ENCODE measurements at regions not wholly inside any gene's neighbourhood (a gene's known extent, or its start where the extent isn't known, plus 50 kb on each side); places are given as distances from the start of the nearest gene placed in this dataset.
"Not testable (repeated sequence)": the region's sequence is repeated elsewhere in the genome, so short reads cannot be mapped to it uniquely, and the experiment has no call there.

- DNase-seq, result no peak
Measured at GRCh38 chr18:62629031-62629430, 86.3 kb upstream of the PHLPP1 start.

GRCh38 chr18:62631173-62631572 lies 84.2 kb upstream of the PHLPP1 start:
- no peak for DNase-seq

DNA sequence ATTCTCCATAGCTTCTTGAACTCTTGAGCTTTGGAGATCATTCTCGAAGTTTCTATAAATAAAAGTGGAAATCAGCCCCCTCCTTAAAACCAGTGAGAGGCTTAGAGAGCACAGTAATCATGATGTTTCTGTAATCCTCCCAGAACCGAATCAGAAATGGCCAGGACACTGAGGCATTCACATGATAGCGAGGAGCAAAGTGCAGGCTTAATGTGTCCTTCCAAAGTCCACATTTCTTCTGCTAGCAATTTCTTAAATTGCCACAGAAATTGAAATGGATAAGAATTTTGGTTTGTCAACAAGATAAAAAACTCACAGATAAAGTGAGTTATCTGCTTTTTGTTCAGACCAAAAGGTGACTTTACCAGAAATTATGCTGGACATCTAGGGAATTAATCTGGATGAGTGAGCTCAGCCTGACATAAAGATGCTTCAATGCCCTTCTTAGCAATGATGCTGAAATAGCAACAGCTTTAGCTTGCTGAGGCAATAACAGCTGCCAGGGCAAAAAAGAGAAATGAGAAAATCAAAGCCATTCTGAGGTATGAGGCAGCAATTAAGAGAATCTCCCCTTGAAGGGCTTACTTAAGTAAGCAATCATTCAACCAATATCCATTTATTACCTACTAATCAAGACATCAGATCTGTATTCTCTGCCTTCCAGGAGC lies 82.4 kb upstream of the PHLPP1 start:
- DNase-seq, result no peak

- DNase-seq, result no peak
Measured at GRCh38 chr18:62634458-62634857, 80.9 kb upstream of the PHLPP1 start.

- no peak for DNase-seq
Measured at GRCh38 chr18:62634979-62635630, 80.2 kb upstream of the PHLPP1 start.

DNA sequence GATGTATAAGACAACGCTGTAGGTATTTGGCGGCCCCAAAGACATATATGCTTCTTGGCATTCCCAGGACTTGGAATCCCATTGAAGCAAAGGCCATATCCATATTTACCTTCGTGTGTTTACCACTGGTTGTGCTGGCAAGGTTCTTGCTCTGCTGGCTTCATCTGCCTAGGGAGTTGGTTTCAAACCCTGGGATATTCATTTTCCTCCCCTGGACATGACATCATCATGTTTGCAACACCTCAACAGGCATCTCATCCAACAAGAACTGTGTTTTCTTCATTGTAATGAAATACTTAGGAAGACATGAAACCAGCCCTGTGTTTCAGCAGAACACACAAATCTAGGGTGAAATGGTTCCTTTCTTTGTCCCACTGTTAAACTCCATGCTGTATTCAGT lies 77.9 kb upstream of the PHLPP1 start:
- no peak for DNase-seq

DNA sequence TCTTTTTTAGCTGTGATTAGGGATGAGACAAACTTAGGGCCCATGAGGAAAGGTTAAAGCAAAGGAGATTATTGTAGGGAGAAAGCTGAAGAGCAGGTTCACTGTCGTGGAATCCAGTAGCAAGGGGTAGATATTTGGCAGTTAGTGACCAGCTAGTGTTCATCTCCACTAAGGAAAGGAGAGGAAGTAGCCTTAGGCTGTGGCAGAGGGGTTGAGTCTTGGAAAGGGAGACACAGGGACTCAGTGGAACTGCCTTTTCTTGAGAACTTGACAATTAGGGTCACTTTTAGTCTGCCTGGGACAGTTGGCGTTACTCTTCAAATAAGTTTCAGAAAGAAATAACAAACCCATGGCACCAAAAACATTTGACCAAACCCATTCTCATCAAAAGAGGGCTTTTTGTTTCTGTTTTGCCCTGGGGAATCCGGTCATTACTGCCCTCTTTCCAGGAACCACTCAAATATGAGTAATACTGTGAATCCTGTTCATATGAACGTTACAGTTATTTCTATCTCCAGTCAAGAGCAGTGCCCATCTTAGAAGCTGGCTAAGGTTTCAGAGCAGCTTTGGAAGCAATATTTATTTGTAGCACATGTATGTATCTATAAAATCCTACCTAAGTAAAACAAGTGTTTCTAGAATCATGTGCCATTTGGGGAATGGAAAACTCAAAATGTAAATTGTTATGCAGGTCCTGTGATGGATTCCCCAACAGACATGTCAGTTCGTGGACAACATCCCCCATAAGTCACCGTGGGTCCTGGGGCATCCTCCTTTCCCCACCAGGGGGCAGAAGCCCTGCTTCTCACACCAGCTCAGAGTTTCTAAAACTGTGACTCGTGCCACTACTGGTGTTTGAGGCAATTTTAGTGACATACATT lies 77.3 kb upstream of the PHLPP1 start:
- DNase-seq, result peak; percentile 71

DNA sequence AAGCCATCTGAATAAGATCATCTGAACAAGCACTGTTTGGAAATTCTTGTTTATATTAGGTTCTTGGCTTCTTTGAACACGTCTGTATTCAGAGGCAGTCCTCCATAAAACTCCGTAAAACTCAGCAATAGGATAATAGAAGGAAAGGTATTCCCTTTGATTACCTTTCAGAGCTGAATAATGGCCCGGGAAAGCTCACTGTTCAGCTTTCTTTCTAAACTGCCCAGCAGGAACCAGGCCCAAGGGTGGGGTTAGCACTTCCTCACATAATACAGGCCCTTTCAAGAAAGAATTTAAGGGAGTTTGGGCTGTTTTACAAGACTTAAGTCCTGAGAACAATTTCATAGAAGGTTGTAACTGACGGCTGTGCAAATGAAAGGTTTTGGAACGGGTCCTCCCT lies 72.2 kb upstream of the PHLPP1 start:
- DNase-seq, result no peak

GRCh38 chr18:62644773-62645172 lies 70.6 kb upstream of the PHLPP1 start:
- no peak for DNase-seq

DNA sequence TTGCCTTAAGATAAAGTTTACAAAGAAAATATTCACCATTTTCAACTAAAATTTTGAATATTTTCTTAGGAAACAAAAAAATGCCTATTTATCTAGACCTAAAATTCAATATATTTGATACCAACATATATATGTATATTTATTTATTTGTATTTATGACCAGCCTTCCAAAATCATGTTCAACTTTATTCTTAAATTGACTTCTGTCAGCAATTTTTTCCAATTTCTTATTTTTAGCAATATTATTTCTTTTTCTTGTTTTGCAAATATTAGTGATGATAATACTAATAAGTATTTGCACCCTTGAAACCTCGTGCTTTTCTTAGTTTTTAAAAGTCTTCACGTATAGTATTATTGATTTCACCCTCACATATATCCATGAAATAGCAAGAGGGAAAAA lies 68.2 kb upstream of the PHLPP1 start:
- DNase-seq, result no peak

DNA sequence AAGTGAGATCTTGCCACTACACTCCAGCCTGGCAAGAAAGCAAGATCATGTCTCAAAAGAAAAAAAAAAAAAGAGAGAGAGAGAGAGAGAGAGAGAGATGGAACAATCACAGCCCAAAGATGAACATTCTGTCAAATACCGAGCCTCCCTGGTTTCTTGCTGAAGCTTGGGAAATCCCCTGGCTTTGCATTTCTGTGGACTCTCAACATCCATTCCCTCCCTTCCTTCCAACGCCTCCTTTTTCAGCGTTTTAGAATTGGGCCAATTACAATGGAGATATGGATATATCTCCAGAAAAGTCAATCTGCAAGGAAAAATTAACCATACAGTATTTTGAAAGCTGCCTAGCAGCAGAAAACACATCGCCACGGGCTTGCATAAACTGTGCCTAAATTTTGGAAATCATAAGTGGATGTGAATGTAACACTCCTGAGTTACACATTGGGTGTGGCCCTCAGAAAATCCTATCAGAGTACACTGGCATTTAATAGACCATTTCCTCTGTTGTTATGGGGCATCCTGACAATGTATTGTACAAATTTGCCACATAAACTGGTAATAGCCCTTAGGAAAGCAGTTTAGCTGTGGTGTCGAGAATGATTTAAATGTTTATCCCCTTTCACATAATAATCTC lies 67.2 kb upstream of the PHLPP1 start:
- no peak for DNase-seq

DNA sequence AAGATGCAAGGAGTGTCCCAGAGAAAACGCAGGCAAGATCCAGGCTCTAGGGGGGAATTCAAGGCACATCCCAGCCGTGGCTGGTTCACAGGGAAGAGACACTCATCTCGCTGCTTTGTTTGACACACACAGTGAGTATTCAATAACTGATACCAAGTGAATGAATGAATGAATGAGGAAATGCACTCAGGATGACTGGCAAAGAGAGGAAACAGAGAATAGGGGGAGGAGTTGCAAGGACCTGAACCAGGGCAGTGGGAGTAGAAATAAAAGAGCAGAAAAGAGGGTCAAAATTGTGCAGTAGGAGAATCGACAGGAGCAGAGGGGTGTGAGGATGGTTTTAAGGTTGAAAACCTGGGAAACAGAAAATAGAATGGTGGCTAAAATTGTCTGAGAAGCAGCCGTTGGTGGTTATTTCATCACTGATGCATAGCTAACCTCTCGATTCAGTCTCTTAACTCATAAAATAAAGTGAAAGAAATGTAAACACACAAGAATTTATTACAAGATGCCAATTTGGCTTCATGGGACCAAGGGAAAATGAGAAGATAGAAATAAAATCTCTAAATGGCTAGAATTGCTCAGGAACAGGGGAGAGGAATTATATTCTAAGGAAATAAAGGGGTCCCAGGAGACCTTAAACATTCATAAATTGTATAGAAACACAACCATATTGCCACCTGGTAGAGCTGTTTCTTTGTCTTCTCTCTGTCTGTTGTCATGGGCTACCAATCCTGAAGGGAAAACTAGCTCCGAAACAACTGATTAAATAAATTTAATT lies 63.9 kb upstream of the PHLPP1 start:
- no peak for DNase-seq

- not testable (repeated sequence) for DNase-seq
Measured at GRCh38 chr18:62652057-62652629, 63.2 kb upstream of the PHLPP1 start.

DNA sequence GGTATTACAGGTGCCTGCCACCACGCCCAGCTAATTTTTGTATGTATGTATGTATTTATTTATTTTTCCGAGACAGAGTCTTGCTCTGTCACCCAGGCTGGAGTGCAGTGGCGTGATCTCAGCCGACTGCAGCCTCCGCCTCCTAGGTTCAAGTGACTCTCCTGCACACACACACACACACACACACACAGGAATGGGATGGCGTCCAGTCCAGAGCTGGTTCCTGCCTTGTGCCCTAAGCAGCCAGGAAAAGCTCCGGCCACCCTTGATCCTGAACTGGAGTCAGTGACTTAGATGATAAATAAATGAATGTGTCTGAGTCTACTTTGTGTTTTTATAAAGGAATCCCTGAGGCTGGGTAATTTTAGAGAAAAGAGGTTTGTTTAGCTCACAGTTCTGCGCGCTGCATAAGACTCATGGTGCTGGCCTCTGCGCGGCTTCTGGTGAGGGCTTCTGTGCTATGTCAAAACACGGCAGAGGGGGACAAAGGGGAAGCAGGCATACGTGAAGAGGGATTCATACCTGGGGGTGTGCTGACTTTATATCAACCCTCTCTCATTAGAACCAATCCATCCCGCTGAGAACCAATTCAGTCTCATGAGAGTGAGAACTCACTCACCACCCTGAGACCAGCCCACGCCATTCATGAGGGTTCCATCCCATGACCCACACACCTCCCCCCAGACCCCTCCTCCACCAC lies 59.7 kb upstream of the PHLPP1 start:
- DNase-seq, result no peak

DNA sequence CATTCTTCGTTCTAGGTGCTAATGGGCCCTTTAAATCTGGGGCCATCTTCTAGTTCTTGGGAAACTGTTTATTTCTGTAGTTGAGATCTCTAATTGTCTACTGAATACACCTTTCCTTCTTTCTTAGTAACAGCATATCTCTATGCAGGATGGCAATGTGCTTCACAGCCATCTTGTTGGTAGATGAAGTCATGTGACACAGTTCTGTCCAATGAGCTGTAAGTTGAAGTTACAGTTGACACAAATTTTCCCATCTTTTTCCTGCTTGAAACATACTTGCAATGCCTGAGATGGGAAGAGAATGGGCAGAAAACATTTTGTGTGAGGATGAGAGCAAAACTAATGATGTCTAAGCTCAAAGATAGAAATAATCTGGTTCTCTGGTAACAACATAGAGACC lies 57.3 kb upstream of the PHLPP1 start:
- DNase-seq, result no peak

DNA sequence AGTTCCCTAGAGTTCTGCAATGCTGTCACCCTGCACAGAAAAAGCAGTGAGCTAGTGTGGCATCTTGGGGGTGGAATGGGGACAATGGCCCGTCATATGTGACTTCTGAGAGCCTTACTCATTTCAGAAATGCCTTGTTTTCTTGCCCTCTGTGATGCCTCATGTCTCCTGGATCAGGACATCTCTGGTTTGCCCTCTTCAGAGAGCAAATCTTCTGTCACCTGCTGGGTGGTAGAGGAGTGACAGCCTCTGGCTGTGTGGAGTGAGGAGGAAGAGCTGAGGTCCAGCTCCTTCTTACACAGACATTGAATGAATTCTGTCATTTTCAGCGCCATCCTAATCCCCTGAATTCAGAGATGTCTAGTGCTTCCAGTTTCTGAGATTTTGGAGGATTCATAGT lies 55.6 kb upstream of the PHLPP1 start:
- DNase-seq, result peak in 1 of 2 experiments; percentile 3

DNA sequence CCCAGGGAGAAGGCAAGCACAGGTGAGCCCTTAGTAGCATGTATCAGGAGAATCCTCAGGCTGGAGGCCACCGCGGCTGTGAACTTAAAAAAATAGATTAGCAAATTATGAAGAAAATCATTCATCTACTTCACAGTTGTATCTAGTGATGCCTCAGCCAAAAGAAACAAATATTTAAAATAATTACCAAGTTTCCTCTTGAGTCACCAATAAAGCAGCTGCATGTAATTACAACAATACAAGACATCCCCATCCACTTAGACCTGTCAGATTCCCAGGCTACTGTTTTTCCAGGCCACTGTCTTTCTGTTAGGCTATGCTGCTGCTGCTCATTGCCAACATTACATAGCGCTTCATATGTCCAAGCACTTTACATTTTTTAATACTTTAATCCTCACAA lies 54.6 kb upstream of the PHLPP1 start:
- no peak for DNase-seq

DNA sequence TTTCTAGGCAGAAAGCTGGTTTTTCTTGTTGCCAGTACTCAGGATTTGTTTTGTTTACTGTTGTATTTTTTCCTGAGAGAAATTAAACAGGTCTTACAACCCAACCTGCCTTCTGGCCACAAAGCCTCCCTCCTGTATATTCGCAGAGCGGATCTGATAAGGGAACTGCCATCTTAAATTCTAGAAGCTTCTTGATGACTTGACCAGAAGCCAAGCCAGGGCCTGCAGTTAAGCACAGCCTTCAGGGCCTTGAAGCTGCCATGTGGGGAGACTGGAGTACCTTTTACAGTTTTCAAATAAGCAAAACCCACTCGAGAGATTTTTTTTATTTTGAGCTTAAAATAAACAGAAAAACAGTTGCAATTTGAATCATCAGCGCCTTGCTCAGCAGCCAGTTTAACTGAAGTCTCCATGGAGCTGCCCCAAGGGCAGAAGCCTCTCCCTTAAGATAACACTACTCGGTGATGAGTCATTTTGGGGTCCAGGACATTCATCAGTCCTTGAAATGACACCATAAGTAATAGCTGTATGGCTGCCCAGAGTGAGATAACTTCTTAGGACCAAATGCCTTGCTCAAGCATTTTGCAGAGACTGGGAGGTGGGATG lies 51.5 kb upstream of the PHLPP1 start:
- no peak for DNase-seq

GRCh38 chr18:62664414-62664813 lies 50.9 kb upstream of the PHLPP1 start:
- no peak for DNase-seq

GRCh38 chr18:62665188-62665587 lies 50.2 kb upstream of the PHLPP1 start:
- DNase-seq, result no peak
